Mucosa of descending colon (tissue), 3 donors: ENCODE measurements at regions not wholly inside any gene's neighbourhood (a gene's known extent, or its start where the extent isn't known, plus 50 kb on each side); places are given as distances from the start of the nearest gene placed in this dataset.

Source experiments
- ATAC-seq: fragments of 200-7000 bp; cut with Tn5 transposase; one replicate; pipeline ENCODE4 v1.9.1; 2020; ENCODE audit warnings: mild to moderate bottlenecking, moderate library complexity
- DNase-seq, 3 donors: peaks; one replicate each; pipeline ENCODE4 v3.0.0-alpha.2; 2020
- H3K36me3 ChIP-seq: fragments of 200-600 bp; one replicate; pipeline ENCODE4 v1.8.0; 2021; ENCODE audit warnings: low read depth, mild to moderate bottlenecking
- H3K4me1 ChIP-seq: fragments of 200-600 bp; one replicate; pipeline ENCODE4 v1.8.0; 2021; ENCODE audit warnings: low read depth, mild to moderate bottlenecking
- H3K4me3 ChIP-seq: fragments of 200-600 bp; one replicate; pipeline ENCODE4 v1.8.0; 2021; ENCODE audit warnings: mild to moderate bottlenecking
- H3K9me3 ChIP-seq: fragments of 200-600 bp; one replicate; pipeline ENCODE4 v1.8.0; 2021; ENCODE audit warnings: mild to moderate bottlenecking
- CTCF ChIP-seq: fragments of 200-600 bp; IDR thresholded peaks from one replicate; pipeline ENCODE4 v1.8.0; 2022; ENCODE audit warnings: antibody characterized with exemption, mild to moderate bottlenecking
- intact Hi-C, 2 donors: fragments of 100-400 bp; cut with DNase I in 1 of 2; cut with micrococcal nuclease in 1 of 2; formaldehyde crosslinking; loops; one replicate each; pipeline versions ENCODE4 v1.11.0 to v1.11.1; 2022; cut with DNase I, micrococcal nuclease
- donor health status: DM: no; HTN: no; CAD: no; lungs with moderate emphysema.
- donor health status: DM: no; HTN: no; CAD: no.
- donor health status: DM: no; HTN: yes; CAD: no.

GRCh38 chr2:588074-588645, 89.0 kb downstream of the TMEM18 start:
- H3K36me3 ChIP-seq, result no peaks in the 10 kb centered on the region
- H3K4me1 ChIP-seq, result no peaks in the 10 kb centered on the region
- no peak overlapping the region for H3K4me3 ChIP-seq
- H3K9me3 ChIP-seq, result no peaks in the 10 kb centered on the region
- ATAC-seq (no peak), DNase-seq (no peak)
- intact Hi-C loops, result no loop called here
- TF ChIP-seq CTCF, result no peak

GRCh38 chr2:587087-587960, 89.9 kb downstream of the TMEM18 start:
- Histone ChIP-seq H3K4me3 (no peak overlapping the region), H3K9me3 (no peaks in the 10 kb centered on the region), H3K36me3 (no peaks in the 10 kb centered on the region), H3K4me1 (no peaks in the 10 kb centered on the region)
- peak; percentile 42 for ATAC-seq
- intact Hi-C loops, result no loop called here
- no peak for TF ChIP-seq CTCF
- DNase-seq, result no peak

- intact Hi-C loops, result no loop called here
- TF ChIP-seq CTCF, result no peak
These were observed 90.5 kb downstream of the TMEM18 start for GRCh38 chr2:586641-587076.

GRCh38 chr2:584863-585823, 92.1 kb downstream of the TMEM18 start:
- DNase-seq (peak in 1 of 3 donors; percentile 7), ATAC-seq (peak; percentile 26)
- Histone ChIP-seq H3K4me3 (no peak overlapping the region), H3K36me3 (no peaks in the 10 kb centered on the region), H3K4me1 (no peaks in the 10 kb centered on the region), H3K9me3 (no peaks in the 10 kb centered on the region)
- TF ChIP-seq CTCF, result no peak
- intact Hi-C loops, result no loop called here

More at GRCh38 chr2:586641-587076, 90.5 kb downstream of the TMEM18 start:
- DNase-seq (no peak), ATAC-seq (peak; percentile 61)
- Histone ChIP-seq H3K4me1 (no peaks in the 10 kb centered on the region), H3K4me3 (no peak overlapping the region), H3K9me3 (no peaks in the 10 kb centered on the region), H3K36me3 (no peaks in the 10 kb centered on the region)

GRCh38 chr2:583666-584065, 93.5 kb downstream of the TMEM18 start:
- intact Hi-C loops, result no loop called here
- no peak for TF ChIP-seq CTCF
- ATAC-seq (no peak), DNase-seq (no peak)
- no peak overlapping the region for H3K4me3 ChIP-seq
- H3K9me3 ChIP-seq, result no peaks in the 10 kb centered on the region
- H3K36me3 ChIP-seq, result no peaks in the 10 kb centered on the region
- no peaks in the 10 kb centered on the region for H3K4me1 ChIP-seq
